HCT116 (cell line): ENCODE measurements at regions not wholly inside any gene's neighbourhood (a gene's known extent, or its start where the extent isn't known, plus 50 kb on each side); places are given as distances from the start of the nearest gene placed in this dataset.

Experiments
- ATAC-seq: fragments of 200-7000 bp; cut with Tn5 transposase; 2 replicates; pipeline ENCODE4 v1.9.1; 2020; ENCODE audit warnings: mild to moderate bottlenecking, moderate library complexity
- BruUV-seq: library from RNA; stranded (reverse); fragments of 400-500 nt; replicated peaks from 2 replicates; lab custom pipeline; 2021; lab: Mats Ljungman, UMichigan
- CTCF ChIA-PET: fragments of 300-600 bp; sonication (Branson Sonifier 250); formaldehyde crosslinking; loops from one replicate; lab custom pipeline; 2021; ENCODE audit warnings: antibody characterized with exemption; lab: Charles Lee
- POLR2A ChIA-PET: fragments of 300-600, 350-600 bp; sonication (Branson Sonifier 250); formaldehyde crosslinking; loops from one replicate; lab custom pipeline; 2021; ENCODE audit warnings: antibody characterized with exemption; lab: Charles Lee
- RAD21 ChIA-PET, 2 experiments: fragments of 300-600 bp; sonication (Branson Sonifier 250); formaldehyde crosslinking; loops; one replicate each; lab custom pipeline; 2023; ENCODE audit warnings: low total read pairs in 2 of 2; ENCODE audit not compliant: uncharacterized antibody in 2 of 2, unreplicated experiment in 2 of 2, low non-redundant PET in 1 of 2; lab: Charles Lee
- DNase-seq: peaks from one replicate; pipeline ENCODE4 v3.0.0-alpha.2; 2010; ENCODE audit warnings: low read depth, low spot score
- H2AFZ ChIP-seq: fragments of 200-600 bp; shearing (Covaris generic), sonication (generic); 2 replicates; pipeline ENCODE4 v1.6.1; 2017; ENCODE audit warnings: low read depth, mixed run types, mixed read lengths, antibody characterized with exemption, low read length; ENCODE audit not compliant: poor library complexity, severe bottlenecking
- H3K27ac ChIP-seq: 2 replicates; pipeline ENCODE4 v1.5.1; 2012; ENCODE audit warnings: low read depth, low read length
- H3K27me3 ChIP-seq: fragments of 200-600 bp; sonication (generic); 2 replicates; pipeline ENCODE4 v1.6.1; 2016; ENCODE audit warnings: mixed run types, low read length, mixed read lengths; ENCODE audit not compliant: insufficient read depth
- H3K36me3 ChIP-seq, 2 experiments: fragments of 200-500 bp in 1 of 2; fragments of 200-600 bp in 1 of 2; sonication (Bioruptor generic) in 1 of 2; sonication (generic) in 1 of 2; 2 replicates each; pipeline versions ENCODE4 v1.5.1 to v1.6.1; 2014 to 2016; ENCODE audit warnings: low read length in 2 of 2, inconsistent platforms in 1 of 2, mixed read lengths in 1 of 2, mixed run types in 1 of 2; ENCODE audit not compliant: insufficient read depth in 2 of 2, control insufficient read depth in 1 of 2
- H3K4me1 ChIP-seq, 2 experiments: fragments of 200-600 bp in 1 of 2; sonication (generic) in 1 of 2; 2 replicates each; pipeline versions ENCODE4 v1.5.1 to v1.6.1; 2012 to 2017; ENCODE audit warnings: low read length in 2 of 2, inconsistent platforms in 1 of 2, mild to moderate bottlenecking in 1 of 2, mixed read lengths in 1 of 2, mixed run types in 1 of 2, moderate library complexity in 1 of 2; ENCODE audit not compliant: insufficient read depth in 2 of 2, control insufficient read depth in 1 of 2
- H3K4me2 ChIP-seq: fragments of 200-600 bp; sonication (generic); 2 replicates; pipeline ENCODE4 v1.6.1; 2017; ENCODE audit warnings: mixed run types, low read length, mixed read lengths
- H3K4me3 ChIP-seq, 2 experiments: fragments of 200-600 bp in 1 of 2; sonication (generic) in 1 of 2; replicated peaks in 1 of 2; 2 replicates each; pipeline ENCODE4 v1.5.1; 2011 to 2016; ENCODE audit warnings: low read length in 2 of 2, control low read depth in 1 of 2, low read depth in 1 of 2, mild to moderate bottlenecking in 1 of 2, mixed read lengths in 1 of 2, mixed run types in 1 of 2
- H3K79me2 ChIP-seq: fragments of 200-600 bp; sonication (generic); 2 replicates; pipeline ENCODE4 v1.6.1; 2017; ENCODE audit warnings: mild to moderate bottlenecking, mixed run types, low read length, moderate library complexity, mixed read lengths; ENCODE audit not compliant: insufficient read depth
- H3K9ac ChIP-seq: fragments of 200-600 bp; sonication (generic); 2 replicates; pipeline ENCODE4 v1.6.1; 2016; ENCODE audit warnings: low read length, mixed read lengths
- H3K9me2 ChIP-seq: fragments of 200-600 bp; sonication (generic), shearing (Covaris generic); 2 replicates; pipeline ENCODE4 v1.6.1; 2017; ENCODE audit warnings: mixed run types, mild to moderate bottlenecking, moderate library complexity; ENCODE audit not compliant: insufficient read depth
- H3K9me3 ChIP-seq, 2 experiments: fragments of 200-500 bp in 1 of 2; fragments of 200-600 bp in 1 of 2; sonication (Bioruptor generic) in 1 of 2; sonication (generic) in 1 of 2; 2 replicates each; pipeline ENCODE4 v1.6.1; 2014 to 2017; ENCODE audit warnings: low read length in 2 of 2, mixed read lengths in 2 of 2, inconsistent platforms in 1 of 2, low read depth in 1 of 2, mild to moderate bottlenecking in 1 of 2, mixed run types in 1 of 2, moderate library complexity in 1 of 2; ENCODE audit not compliant: control insufficient read depth in 1 of 2, insufficient read depth in 1 of 2
- H4K20me1 ChIP-seq: fragments of 200-600 bp; sonication (generic), shearing (Covaris generic); 2 replicates; pipeline ENCODE4 v1.6.1; 2017; ENCODE audit warnings: mixed run types, mild to moderate bottlenecking, moderate library complexity; ENCODE audit not compliant: insufficient read depth
- ATF3 ChIP-seq: IDR thresholded peaks from 2 replicates; pipeline ENCODE4 v1.6.1; 2012
- CEBPB ChIP-seq: IDR thresholded peaks from 2 replicates; pipeline ENCODE4 v1.6.1; 2012; ENCODE audit warnings: low read depth
- CTCF ChIP-seq, 3 experiments: fragments of 200-600 bp in 1 of 3; sonication (generic) in 1 of 3; IDR thresholded peaks in 2 of 3; conservative IDR thresholded peaks in 1 of 3; 2 replicates each; pipeline ENCODE4 v1.5.1; 2012 to 2017; ENCODE audit warnings: low read depth in 2 of 3, low read length in 2 of 3, antibody characterized with exemption in 1 of 3, borderline replicate concordance in 1 of 3, control low read depth in 1 of 3, mild to moderate bottlenecking in 1 of 3, mixed read lengths in 1 of 3, mixed run types in 1 of 3, moderate library complexity in 1 of 3; ENCODE audit not compliant: insufficient read depth in 1 of 3
- ELF1 ChIP-seq: IDR thresholded peaks from 2 replicates; pipeline ENCODE4 v1.6.1; 2012; ENCODE audit warnings: low read depth, borderline replicate concordance
- FOSL1 ChIP-seq: IDR thresholded peaks from 2 replicates; pipeline ENCODE4 v1.6.1; 2012; ENCODE audit warnings: low read depth
- POLR2AphosphoS5 ChIP-seq: IDR thresholded peaks from 2 replicates; pipeline ENCODE4 v1.6.1; 2011; ENCODE audit warnings: mild to moderate bottlenecking, low read depth, low read length, moderate library complexity
- RAD21 ChIP-seq: IDR thresholded peaks from 2 replicates; pipeline ENCODE4 v1.6.1; 2012; ENCODE audit warnings: low read depth, mild to moderate bottlenecking
- SIN3A ChIP-seq: IDR thresholded peaks from 2 replicates; pipeline ENCODE4 v1.6.1; 2012; ENCODE audit warnings: low read depth
- SP1 ChIP-seq: IDR thresholded peaks from 2 replicates; pipeline ENCODE4 v1.6.1; 2012; ENCODE audit warnings: low read depth
- SRF ChIP-seq: IDR thresholded peaks from 2 replicates; pipeline ENCODE4 v1.6.1; 2012; ENCODE audit warnings: low read depth
- YY1 ChIP-seq: IDR thresholded peaks from 2 replicates; pipeline ENCODE4 v1.6.1; 2011; ENCODE audit warnings: low read length, low read depth, moderate library complexity, mild to moderate bottlenecking; ENCODE audit not compliant: insufficient replicate concordance; ENCODE audit errors: extremely low read depth
- intact Hi-C: fragments of 100-400 bp; cut with micrococcal nuclease; formaldehyde crosslinking; loops from 2 replicates; pipeline ENCODE4 v1.10.0; 2022
- TF ChIP-seq, protein P1 (sequence below): IDR thresholded peaks from 2 replicates; pipeline ENCODE4 v1.6.1; 2012

GRCh38 chr2:58800881-58801280 is 559.8 kb upstream of the FANCL start:
- Histone ChIP-seq H3K27me3 (peaks cover 37% of the 10 kb centered on the region), H2AFZ (no peak overlapping the region), H3K9me2 (no peaks in the 10 kb centered on the region), H3K36me3 (no peaks in the 10 kb centered on the region), H3K4me1 (no peaks in the 10 kb centered on the region), H3K4me2 (no peak overlapping the region), H3K9ac (no peak overlapping the region)
- ChIA-PET POLR2A (no interaction called here), CTCF (no interaction called here)
- intact Hi-C loops: no loop called here
- no peak for DNase-seq
- TF ChIP-seq YY1 (no peak), FOSL1 (no peak), SRF (no peak), SIN3A (no peak)
- TF ChIP-seq, all 23 proteins: peak for 0
- H3K4me3 ChIP-seq: no peak overlapping the region
- H3K9me3 ChIP-seq: no peaks in the 10 kb centered on the region
- H4K20me1 ChIP-seq: no peaks in the 10 kb centered on the region
- BruUV-seq: no TSS peak
- no peak overlapping the region for H3K27ac ChIP-seq
- H3K79me2 ChIP-seq: no peaks in the 10 kb centered on the region
- ATAC-seq: no peak
- RAD21 ChIA-PET: no interaction called here

GRCh38 chr2:58798676-58799208 is 557.6 kb upstream of the FANCL start:
- no peak overlapping the region for H3K9ac ChIP-seq
- no peaks in the 10 kb centered on the region for H3K4me1 ChIP-seq
- ATAC-seq (no peak), DNase-seq (no peak)
- CTCF ChIA-PET: no interaction called here
- H2AFZ ChIP-seq: no peak overlapping the region
- no peaks in the 10 kb centered on the region for H3K79me2 ChIP-seq
- POLR2A ChIA-PET: no interaction called here
- no peaks in the 10 kb centered on the region for H3K9me2 ChIP-seq
- no peak overlapping the region for H3K27ac ChIP-seq
- no TSS peak for BruUV-seq
- no peaks in the 10 kb centered on the region for H3K9me3 ChIP-seq
- no peak overlapping the region for H3K4me2 ChIP-seq
- intact Hi-C loops: no loop called here
- H3K27me3 ChIP-seq: peaks cover 42% of the 10 kb centered on the region
- H3K4me3 ChIP-seq: no peak overlapping the region
- no peaks in the 10 kb centered on the region for H3K36me3 ChIP-seq
- H4K20me1 ChIP-seq: no peaks in the 10 kb centered on the region
- TF ChIP-seq ATF3 (no peak), CEBPB (no peak), CTCF (IDR thresholded peaks at IDR 0.05 in 2 of 3, conservative IDR thresholded peaks at IDR 0.05 in 1 of 3; ENCODE audit: borderline replicate concordance in 1 of 3, insufficient read depth in 1 of 3, low read depth in 2 of 3, low read length in 2 of 3) (no peak), SP1 (no peak), YY1 (no peak), POLR2AphosphoS5 (no peak), ELF1 (no peak), RAD21 (no peak)
- TF ChIP-seq, protein P1, sequence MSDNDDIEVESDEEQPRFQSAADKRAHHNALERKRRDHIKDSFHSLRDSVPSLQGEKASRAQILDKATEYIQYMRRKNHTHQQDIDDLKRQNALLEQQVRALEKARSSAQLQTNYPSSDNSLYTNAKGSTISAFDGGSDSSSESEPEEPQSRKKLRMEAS: no peak
- RAD21 ChIA-PET: no interaction called here
